ENCODE measurements at regions not wholly inside any gene's neighbourhood (a gene's known extent, or its start where the extent isn't known, plus 50 kb on each side); places are given as distances from the start of the nearest gene placed in this dataset.
"Not testable (repeated sequence)": the region's sequence is repeated elsewhere in the genome, so short reads cannot be mapped to it uniquely, and the experiment has no call there.

DNA sequence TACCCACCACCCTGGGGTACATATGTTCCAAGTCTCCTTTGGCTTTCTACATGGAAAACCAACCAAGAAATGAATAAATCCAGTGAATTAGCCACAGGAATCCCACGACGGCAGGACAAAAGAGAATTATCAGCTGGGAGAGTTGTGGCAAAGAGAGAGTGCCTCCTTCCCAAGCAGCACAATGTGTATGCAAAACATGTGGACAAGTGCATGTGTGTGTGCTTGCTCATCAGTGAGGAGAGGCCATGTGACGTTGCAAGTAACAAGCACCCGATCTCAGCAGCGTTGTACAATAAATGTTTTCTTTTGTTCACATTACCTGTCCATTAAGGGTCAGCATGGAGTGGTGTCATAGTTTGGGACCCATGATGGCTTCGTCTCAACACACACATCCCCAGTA, 50.0 kb upstream of the EMX2 start:
- TF ChIP-seq, protein P1, sequence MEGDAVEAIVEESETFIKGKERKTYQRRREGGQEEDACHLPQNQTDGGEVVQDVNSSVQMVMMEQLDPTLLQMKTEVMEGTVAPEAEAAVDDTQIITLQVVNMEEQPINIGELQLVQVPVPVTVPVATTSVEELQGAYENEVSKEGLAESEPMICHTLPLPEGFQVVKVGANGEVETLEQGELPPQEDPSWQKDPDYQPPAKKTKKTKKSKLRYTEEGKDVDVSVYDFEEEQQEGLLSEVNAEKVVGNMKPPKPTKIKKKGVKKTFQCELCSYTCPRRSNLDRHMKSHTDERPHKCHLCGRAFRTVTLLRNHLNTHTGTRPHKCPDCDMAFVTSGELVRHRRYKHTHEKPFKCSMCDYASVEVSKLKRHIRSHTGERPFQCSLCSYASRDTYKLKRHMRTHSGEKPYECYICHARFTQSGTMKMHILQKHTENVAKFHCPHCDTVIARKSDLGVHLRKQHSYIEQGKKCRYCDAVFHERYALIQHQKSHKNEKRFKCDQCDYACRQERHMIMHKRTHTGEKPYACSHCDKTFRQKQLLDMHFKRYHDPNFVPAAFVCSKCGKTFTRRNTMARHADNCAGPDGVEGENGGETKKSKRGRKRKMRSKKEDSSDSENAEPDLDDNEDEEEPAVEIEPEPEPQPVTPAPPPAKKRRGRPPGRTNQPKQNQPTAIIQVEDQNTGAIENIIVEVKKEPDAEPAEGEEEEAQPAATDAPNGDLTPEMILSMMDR (IDR thresholded peaks at IDR 0.05; ENCODE audit: low read depth, low read length, missing control alignments) = no peak
- H3K4me3 ChIP-seq (replicated peaks; ENCODE audit: low read depth, low read length) = no peak overlapping the region
- DNase-seq (ENCODE audit: extremely low read depth, low read depth) = no peak

DNA sequence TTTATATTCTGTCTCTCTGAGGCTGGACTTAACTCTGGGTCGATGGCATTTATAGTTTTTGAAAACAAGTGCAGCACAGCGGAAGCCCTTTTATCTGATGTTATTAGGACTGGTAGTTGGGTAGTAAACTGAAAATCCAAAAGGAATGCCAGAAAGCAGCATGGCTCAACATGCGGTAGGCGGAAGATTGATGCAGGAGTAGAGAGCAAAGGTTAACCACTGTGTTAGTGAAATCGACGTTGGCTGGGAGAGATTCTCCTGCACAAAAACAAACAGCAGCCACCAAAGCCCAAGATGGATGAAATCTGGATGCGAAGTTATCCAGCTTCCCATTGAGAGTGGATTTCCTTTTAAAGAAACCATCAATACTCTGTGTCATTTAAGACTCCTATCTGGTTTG, 54.5 kb upstream of the EMX2 start:
- TF ChIP-seq, protein P1 (IDR thresholded peaks at IDR 0.05; ENCODE audit: low read depth, low read length, missing control alignments) = no peak
- DNase-seq (ENCODE audit: extremely low read depth, low read depth) = no peak

DNA sequence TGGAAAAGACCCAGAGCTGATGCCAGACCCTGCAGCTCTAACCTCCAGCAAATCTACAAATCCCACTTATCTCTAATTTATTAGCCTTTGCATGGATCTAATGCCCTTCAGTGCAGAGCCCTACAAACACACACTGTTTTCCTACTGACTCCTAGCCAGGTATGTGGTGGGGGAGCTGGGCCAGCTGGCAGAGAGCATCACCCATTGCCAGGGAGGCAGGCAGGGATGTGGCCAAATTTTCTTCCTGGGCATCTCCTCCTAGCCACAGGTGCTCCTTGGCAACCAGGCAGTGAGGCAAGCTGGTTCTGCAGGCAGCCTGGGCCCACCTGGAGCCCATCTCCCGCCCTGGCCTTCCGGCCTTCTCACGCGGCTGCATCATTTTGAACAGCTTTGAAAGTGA, 55.9 kb upstream of the EMX2 start:
- H3K4me3 ChIP-seq (replicated peaks; ENCODE audit: low read depth, low read length) = no peak overlapping the region
- DNase-seq (ENCODE audit: extremely low read depth, low read depth) = no peak
- TF ChIP-seq, protein P1 (IDR thresholded peaks at IDR 0.05; ENCODE audit: low read depth, low read length, missing control alignments) = no peak

More for the DNA sequence above, 54.5 kb upstream of the EMX2 start:
- H3K4me3 ChIP-seq (replicated peaks; ENCODE audit: low read depth, low read length) = no peak overlapping the region

DNA sequence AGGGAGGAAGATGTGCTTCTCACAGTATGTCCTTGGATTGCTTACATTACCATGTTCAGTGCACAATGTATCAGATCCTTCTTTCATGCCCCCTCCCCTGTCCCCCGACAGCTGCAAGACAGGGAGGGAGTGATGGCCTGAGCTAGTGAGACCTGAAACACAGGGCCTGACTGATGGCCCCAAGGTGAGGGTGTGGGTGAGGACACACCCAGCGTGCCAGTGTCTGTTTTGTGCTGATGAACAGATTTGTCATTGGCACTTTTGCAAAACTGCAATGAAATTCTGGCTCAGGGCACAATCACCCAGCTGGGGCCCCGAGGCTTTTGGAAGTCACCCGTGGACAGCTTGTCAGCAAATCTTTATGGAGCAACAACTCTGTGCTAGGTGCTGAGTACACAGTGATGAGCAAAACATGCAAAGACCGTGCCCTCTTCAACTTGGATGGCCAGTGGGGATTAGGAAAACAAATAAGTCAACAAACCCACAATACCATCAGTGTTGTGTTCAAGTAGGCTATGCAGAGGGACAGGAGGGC, 59.4 kb upstream of the EMX2 start:
- no peak for DNase-seq (ENCODE audit: extremely low read depth, low read depth)
- TF ChIP-seq, protein P1 (IDR thresholded peaks at IDR 0.05; ENCODE audit: low read depth, low read length, missing control alignments) = no peak
- no peak overlapping the region for H3K4me3 ChIP-seq (replicated peaks; ENCODE audit: low read depth, low read length)

DNA sequence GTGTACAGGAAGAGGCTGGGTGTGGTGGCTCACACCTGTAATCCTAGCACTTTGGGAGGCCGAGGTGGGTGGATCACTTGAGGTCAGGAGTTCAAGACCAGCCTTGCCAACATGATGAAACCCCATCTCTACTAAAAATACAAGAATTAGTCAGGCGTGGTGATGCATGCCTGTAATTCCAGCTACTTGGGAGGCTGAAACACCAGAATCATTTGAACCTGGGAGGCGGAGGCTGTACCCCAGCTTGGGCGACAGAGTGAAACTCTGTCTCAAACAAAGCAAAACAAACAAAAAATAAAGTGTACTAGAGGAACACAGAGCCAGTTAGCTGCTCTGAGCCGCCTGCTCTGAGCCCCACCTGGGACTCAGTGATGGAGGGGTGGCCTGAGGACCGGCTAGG, 61.5 kb upstream of the EMX2 start:
- not testable (repeated sequence) for H3K4me3 ChIP-seq (replicated peaks; ENCODE audit: low read depth, low read length); DNase-seq (ENCODE audit: extremely low read depth, low read depth)

DNA sequence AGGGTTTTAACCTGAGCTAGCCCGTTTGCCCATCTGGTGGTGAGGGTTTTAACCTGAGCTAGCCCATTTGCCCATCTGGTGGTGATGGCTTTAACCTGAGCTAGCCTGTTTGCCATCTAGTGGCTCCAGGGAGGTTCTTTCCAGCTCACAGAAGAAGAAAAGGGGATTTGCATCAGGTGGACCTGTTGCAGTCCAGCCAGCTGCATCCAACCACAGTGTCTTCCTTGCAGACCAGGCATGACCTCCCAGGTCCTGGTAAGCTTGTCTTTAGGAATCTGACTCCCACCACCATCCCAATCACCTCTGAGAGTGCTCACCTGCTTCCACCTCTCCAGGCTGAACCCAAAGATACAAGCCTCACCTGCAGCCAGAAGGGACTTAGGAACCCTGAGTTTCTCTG, 62.4 kb upstream of the EMX2 start:
- DNase-seq (ENCODE audit: extremely low read depth, low read depth) = no peak
- H3K4me3 ChIP-seq (replicated peaks; ENCODE audit: low read depth, low read length) = no peak overlapping the region
- TF ChIP-seq, protein P1 (IDR thresholded peaks at IDR 0.05; ENCODE audit: low read depth, low read length, missing control alignments) = no peak

DNA sequence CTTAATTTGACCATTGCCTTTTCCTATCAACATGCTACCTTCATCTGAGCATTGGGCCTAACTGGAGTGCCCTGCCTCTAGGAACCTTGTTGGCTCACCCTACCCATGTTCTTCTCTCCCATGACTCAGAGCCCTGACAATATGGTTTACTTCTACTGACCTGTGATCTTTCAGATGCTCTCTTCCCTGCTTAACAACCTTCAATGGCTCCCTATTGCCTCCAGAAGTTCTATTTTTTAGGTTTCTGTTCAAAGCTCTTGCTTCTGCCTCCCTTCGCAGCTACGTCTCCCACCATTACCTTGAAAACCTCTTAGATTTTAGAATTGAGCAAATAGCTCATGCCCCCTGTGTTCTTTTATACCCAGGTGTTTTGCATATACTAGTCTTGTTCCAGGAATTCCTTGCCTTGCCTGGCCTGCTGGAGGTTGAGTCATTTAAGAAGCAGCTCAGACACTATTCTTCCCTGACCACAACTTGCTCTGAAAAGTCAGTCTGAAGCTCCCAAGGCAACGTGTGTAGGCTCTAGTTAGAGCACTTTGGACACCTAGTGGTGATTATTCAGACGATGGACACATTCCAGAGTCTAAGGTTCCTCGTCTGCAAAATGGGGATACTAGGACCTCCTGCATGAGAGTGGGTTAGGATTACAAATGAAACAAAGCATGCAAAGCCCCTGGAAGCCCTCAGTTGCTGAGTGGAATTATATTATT, 64.4 kb upstream of the EMX2 start:
- DNase-seq (ENCODE audit: extremely low read depth, low read depth) = peak; percentile 72
- no peak overlapping the region for H3K4me3 ChIP-seq (replicated peaks; ENCODE audit: low read depth, low read length)
- TF ChIP-seq, protein P1 (IDR thresholded peaks at IDR 0.05; ENCODE audit: low read depth, low read length, missing control alignments) = peak; percentile 21
